H9 (cell line): ENCODE measurements at regions not wholly inside any gene's neighbourhood (a gene's known extent, or its start where the extent isn't known, plus 50 kb on each side); places are given as distances from the start of the nearest gene placed in this dataset.

ENCODE experiments used
- DNase-seq: peaks from one replicate; pipeline ENCODE4 v3.0.0-alpha.2; 2017
- H2AFZ ChIP-seq: one replicate; pipeline ENCODE4 v1.6.1; 2013; ENCODE audit warnings: mild to moderate bottlenecking, low read length, control low read depth, moderate library complexity
- H2AK5ac ChIP-seq: 2 replicates; pipeline ENCODE4 v1.6.1; 2013; ENCODE audit warnings: low read length, control low read depth, mixed read lengths; ENCODE audit not compliant: insufficient read length
- H2BK120ac ChIP-seq: one replicate; pipeline ENCODE4 v1.6.1; 2013; ENCODE audit warnings: low read depth, mild to moderate bottlenecking, low read length, control low read depth, inconsistent platforms; ENCODE audit not compliant: poor library complexity, severe bottlenecking
- H2BK12ac ChIP-seq: 2 replicates; pipeline ENCODE4 v1.6.1; 2013; ENCODE audit warnings: low read length, control low read depth, mixed read lengths, low read depth; ENCODE audit not compliant: insufficient read length
- H2BK15ac ChIP-seq: 2 replicates; pipeline ENCODE4 v1.6.1; 2013; ENCODE audit warnings: low read depth, low read length, control low read depth
- H2BK20ac ChIP-seq: one replicate; pipeline ENCODE4 v1.6.1; 2013; ENCODE audit warnings: low read depth, mild to moderate bottlenecking, low read length, control low read depth, inconsistent platforms; ENCODE audit not compliant: poor library complexity, severe bottlenecking
- H2BK5ac ChIP-seq: 2 replicates; pipeline ENCODE4 v1.6.1; 2013; ENCODE audit warnings: low read length, control low read depth, mixed read lengths; ENCODE audit not compliant: insufficient read length
- H3K14ac ChIP-seq: 2 replicates; pipeline ENCODE4 v1.6.1; 2013; ENCODE audit warnings: low read length, control low read depth; ENCODE audit not compliant: insufficient read depth
- H3K18ac ChIP-seq: 2 replicates; pipeline ENCODE4 v1.6.1; 2013; ENCODE audit warnings: low read depth, mild to moderate bottlenecking, mixed read lengths, low read length, control low read depth; ENCODE audit not compliant: insufficient read length
- H3K23ac ChIP-seq: 2 replicates; pipeline ENCODE4 v1.6.1; 2013; ENCODE audit warnings: low read length, control low read depth, mixed read lengths, low read depth; ENCODE audit not compliant: insufficient read length
- H3K23me2 ChIP-seq: 2 replicates; pipeline ENCODE4 v1.6.1; 2013; ENCODE audit warnings: low read depth, mild to moderate bottlenecking, mixed read lengths, low read length, control low read depth; ENCODE audit not compliant: insufficient read length, poor library complexity, severe bottlenecking
- H3K27ac ChIP-seq: 2 replicates; pipeline ENCODE4 v1.5.1; 2013; ENCODE audit warnings: low read length, control low read depth, mixed read lengths, low read depth; ENCODE audit not compliant: insufficient read length
- H3K27me3 ChIP-seq: 2 replicates; pipeline ENCODE4 v1.6.1; 2013; ENCODE audit warnings: low read length, control low read depth, inconsistent platforms; ENCODE audit not compliant: insufficient read depth
- H3K4ac ChIP-seq: 2 replicates; pipeline ENCODE4 v1.6.1; 2013; ENCODE audit warnings: low read depth, mild to moderate bottlenecking, control low read depth, inconsistent platforms, low read length, moderate library complexity
- H3K4me1 ChIP-seq: 2 replicates; pipeline ENCODE4 v1.6.1; 2013; ENCODE audit warnings: low read length, control low read depth, inconsistent platforms; ENCODE audit not compliant: insufficient read depth
- H3K4me2 ChIP-seq: 2 replicates; pipeline ENCODE4 v1.6.1; 2013; ENCODE audit warnings: low read length, control low read depth, mixed read lengths; ENCODE audit not compliant: insufficient read length, insufficient read depth
- H3K56ac ChIP-seq: 2 replicates; pipeline ENCODE4 v1.6.1; 2013; ENCODE audit warnings: low read depth, mild to moderate bottlenecking, mixed read lengths, low read length, control low read depth; ENCODE audit not compliant: insufficient read length
- H3K79me1 ChIP-seq: 2 replicates; pipeline ENCODE4 v1.6.1; 2013; ENCODE audit warnings: low read depth, mild to moderate bottlenecking, moderate library complexity, low read length, control low read depth, inconsistent platforms; ENCODE audit not compliant: insufficient read depth, poor library complexity, severe bottlenecking
- H3K79me2 ChIP-seq: 2 replicates; pipeline ENCODE4 v1.6.1; 2013; ENCODE audit warnings: low read length, control low read depth, inconsistent platforms; ENCODE audit not compliant: insufficient read depth
- H3K9ac ChIP-seq: 2 replicates; pipeline ENCODE4 v1.6.1; 2013; ENCODE audit warnings: low read length, control low read depth, mixed read lengths; ENCODE audit not compliant: insufficient read length; ENCODE audit errors: extremely low read depth
- H3K9me3 ChIP-seq: one replicate; pipeline ENCODE4 v1.6.1; 2013; ENCODE audit warnings: low read depth, low read length, inconsistent platforms; ENCODE audit not compliant: control insufficient read depth
- H3T11ph ChIP-seq: one replicate; pipeline ENCODE4 v1.6.1; 2013; ENCODE audit warnings: mild to moderate bottlenecking, low read length, control low read depth, inconsistent platforms
- H4K20me1 ChIP-seq: one replicate; pipeline ENCODE4 v1.6.1; 2013; ENCODE audit not compliant: control insufficient read depth, insufficient read length, insufficient read depth
- H4K5ac ChIP-seq: 2 replicates; pipeline ENCODE4 v1.6.1; 2013; ENCODE audit warnings: low read depth, mild to moderate bottlenecking, mixed read lengths, low read length, control low read depth; ENCODE audit not compliant: insufficient read length
- H4K8ac ChIP-seq: replicated peaks from 2 replicates; pipeline ENCODE4 v1.6.1; 2013; ENCODE audit warnings: low read length, control low read depth, mixed read lengths, low read depth; ENCODE audit not compliant: insufficient read length
- H4K91ac ChIP-seq: 2 replicates; pipeline ENCODE4 v1.6.1; 2013; ENCODE audit warnings: low read depth, mild to moderate bottlenecking, moderate library complexity, mixed read lengths, low read length, control low read depth; ENCODE audit not compliant: insufficient read length
- H3K27ac Mint-ChIP-seq, 3 experiments: 2 replicates in 2 of 3; 3 replicates in 1 of 3; pipeline ENCODE4 v1.8.0; 2020 to 2021; ENCODE audit warnings: mixed read lengths in 3 of 3, mild to moderate bottlenecking in 1 of 3, moderate library complexity in 1 of 3
- H3K27me3 Mint-ChIP-seq: 2 replicates; pipeline ENCODE4 v1.8.0; 2021; ENCODE audit warnings: low read depth, mild to moderate bottlenecking, moderate library complexity, mixed read lengths
- H3K36me3 Mint-ChIP-seq, 3 experiments: 2 replicates in 2 of 3; 3 replicates in 1 of 3; pipeline ENCODE4 v1.8.0; 2020 to 2021; ENCODE audit warnings: low read depth in 3 of 3, mixed read lengths in 3 of 3; ENCODE audit not compliant: insufficient read depth in 1 of 3
- H3K4me1 Mint-ChIP-seq, 2 experiments: 2 replicates each; pipeline ENCODE4 v1.8.0; 2020; ENCODE audit warnings: mixed read lengths in 2 of 2
- H3K4me3 Mint-ChIP-seq, 2 experiments: 2 replicates in 1 of 2; 3 replicates in 1 of 2; pipeline ENCODE4 v1.8.0; 2020 to 2021; ENCODE audit warnings: mild to moderate bottlenecking in 2 of 2, mixed read lengths in 2 of 2, moderate library complexity in 1 of 2
- H3K9me3 Mint-ChIP-seq, 2 experiments: 2 replicates in 1 of 2; 3 replicates in 1 of 2; pipeline ENCODE4 v1.8.0; 2020; ENCODE audit warnings: mild to moderate bottlenecking in 2 of 2, mixed read lengths in 2 of 2, moderate library complexity in 1 of 2
- WGBS: extraction: QIAGEN DNeasy Blood & Tissue Kit; methylation state at CpG from one replicate; pipeline ENCODE4 v1.1.7; 2013; ENCODE audit warnings: missing lambda C conversion rate, low lambda C conversion rate, mixed read lengths; ENCODE audit not compliant: insufficient read length; ENCODE audit errors: extremely low coverage; 5-methylcytosine and 5-hydroxymethylcytosine counted together
- TF ChIP-seq, protein P1 (sequence below): fragments of 200-600 bp; sonication (generic); conservative IDR thresholded peaks from 3 replicates; pipeline ENCODE4 v1.8.0; 2021; ENCODE audit warnings: antibody characterized with exemption, mild to moderate bottlenecking

DNA sequence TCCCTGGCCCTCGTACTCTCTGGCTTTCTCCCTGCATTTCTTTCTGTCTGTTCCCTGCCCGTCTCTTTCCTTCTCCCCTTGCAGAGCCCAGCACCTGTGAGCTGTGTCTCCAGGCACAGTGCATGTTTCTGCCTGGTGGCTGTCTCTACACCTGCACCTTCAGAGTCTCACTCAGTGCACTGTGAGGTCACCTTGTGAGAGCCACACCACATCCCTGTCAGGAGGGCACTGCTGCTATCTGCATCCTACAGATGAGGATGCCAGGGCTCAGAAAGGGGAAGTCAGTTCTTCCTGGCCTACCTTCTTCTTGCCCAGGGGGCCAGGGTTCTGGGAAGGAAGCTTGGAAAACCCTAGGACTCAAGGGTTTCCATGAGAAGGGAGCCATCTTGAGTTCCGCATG lies 69.7 kb upstream of the NEURL1B start:
- no peak overlapping the region for H2BK15ac ChIP-seq
- H4K8ac ChIP-seq = no peak overlapping the region
- H2BK120ac ChIP-seq = no peak overlapping the region
- no peaks in the 10 kb centered on the region for H3K27me3 ChIP-seq
- no peaks in the 10 kb centered on the region for H3K79me1 ChIP-seq
- no peak overlapping the region for H3T11ph ChIP-seq
- H3K9me3 ChIP-seq = no peaks in the 10 kb centered on the region
- H2AK5ac ChIP-seq = no peak overlapping the region
- no peak overlapping the region for H2AFZ ChIP-seq
- no CpG with 5 or more reads among the region's 3 CpGs for WGBS
- no peak overlapping the region for H3K4me2 ChIP-seq
- peak overlapping the region in 1 of 3 experiments; percentile 53; a peak in 1 of 7 replicates for H3K27ac Mint-ChIP-seq
- H4K20me1 ChIP-seq = no peaks in the 10 kb centered on the region
- peaks cover 12% of the 10 kb centered on the region for H3K27me3 Mint-ChIP-seq
- H2BK20ac ChIP-seq = no peak overlapping the region
- no peak overlapping the region for H4K5ac ChIP-seq
- no peaks in the 10 kb centered on the region; a peak in 1 of 5 replicates for H3K9me3 Mint-ChIP-seq
- no peak overlapping the region for H2BK12ac ChIP-seq
- H3K27ac ChIP-seq = no peak overlapping the region
- peaks cover 0 to 5% (median 0%) of the 10 kb centered on the region in 3 experiments; a peak in 1 of 7 replicates for H3K36me3 Mint-ChIP-seq
- DNase-seq = no peak
- H3K18ac ChIP-seq = no peak overlapping the region
- H3K4me1 ChIP-seq = peaks cover 5% of the 10 kb centered on the region; the same call in 1 of the 2 replicates
- TF ChIP-seq, protein P1, sequence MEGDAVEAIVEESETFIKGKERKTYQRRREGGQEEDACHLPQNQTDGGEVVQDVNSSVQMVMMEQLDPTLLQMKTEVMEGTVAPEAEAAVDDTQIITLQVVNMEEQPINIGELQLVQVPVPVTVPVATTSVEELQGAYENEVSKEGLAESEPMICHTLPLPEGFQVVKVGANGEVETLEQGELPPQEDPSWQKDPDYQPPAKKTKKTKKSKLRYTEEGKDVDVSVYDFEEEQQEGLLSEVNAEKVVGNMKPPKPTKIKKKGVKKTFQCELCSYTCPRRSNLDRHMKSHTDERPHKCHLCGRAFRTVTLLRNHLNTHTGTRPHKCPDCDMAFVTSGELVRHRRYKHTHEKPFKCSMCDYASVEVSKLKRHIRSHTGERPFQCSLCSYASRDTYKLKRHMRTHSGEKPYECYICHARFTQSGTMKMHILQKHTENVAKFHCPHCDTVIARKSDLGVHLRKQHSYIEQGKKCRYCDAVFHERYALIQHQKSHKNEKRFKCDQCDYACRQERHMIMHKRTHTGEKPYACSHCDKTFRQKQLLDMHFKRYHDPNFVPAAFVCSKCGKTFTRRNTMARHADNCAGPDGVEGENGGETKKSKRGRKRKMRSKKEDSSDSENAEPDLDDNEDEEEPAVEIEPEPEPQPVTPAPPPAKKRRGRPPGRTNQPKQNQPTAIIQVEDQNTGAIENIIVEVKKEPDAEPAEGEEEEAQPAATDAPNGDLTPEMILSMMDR = no peak
- no peak overlapping the region for H3K14ac ChIP-seq
- no peak overlapping the region for H4K91ac ChIP-seq
- H3K4ac ChIP-seq = no peak overlapping the region
- H3K23ac ChIP-seq = no peak overlapping the region
- no peak overlapping the region for H3K56ac ChIP-seq
- no peak overlapping the region for H3K4me3 Mint-ChIP-seq
- H2BK5ac ChIP-seq = no peak overlapping the region
- H3K4me1 Mint-ChIP-seq = peaks cover 45 to 60% of the 10 kb centered on the region in 2 experiments
- no peaks in the 10 kb centered on the region for H3K79me2 ChIP-seq
- H3K9ac ChIP-seq = no peak overlapping the region
- no peaks in the 10 kb centered on the region for H3K23me2 ChIP-seq
